ENCODE measurements at regions not wholly inside any gene's neighbourhood (a gene's known extent, or its start where the extent isn't known, plus 50 kb on each side); places are given as distances from the start of the nearest gene placed in this dataset.
"Not testable (repeated sequence)": the region's sequence is repeated elsewhere in the genome, so short reads cannot be mapped to it uniquely, and the experiment has no call there.

DNA sequence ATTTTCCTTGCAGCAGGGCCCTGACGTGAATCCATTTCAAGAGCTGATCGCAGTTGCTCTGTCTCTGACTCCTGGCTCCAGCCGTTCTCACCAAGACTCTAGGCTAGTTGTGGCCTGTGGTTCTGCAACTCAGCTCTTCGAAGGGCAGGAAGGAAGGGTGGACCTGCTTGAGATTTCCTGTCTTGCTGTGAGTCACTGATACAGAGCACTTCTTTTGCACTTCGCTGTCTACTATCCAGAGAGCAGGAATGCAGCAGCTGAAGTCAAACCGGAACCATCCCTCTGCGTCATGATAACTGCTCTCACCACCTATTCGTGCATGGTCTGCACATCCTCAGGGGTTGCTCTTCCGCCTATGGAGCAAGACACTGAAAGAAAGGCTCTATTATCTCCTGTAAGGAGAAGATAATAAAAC, 59.7 kb downstream of the RAP2B start:
- Mint-ChIP-seq H3K4me3 (ENCODE audit: unreplicated experiment) (no peak overlapping the region), H3K4me1 (ENCODE audit: low read depth, unreplicated experiment) (no peaks in the 10 kb centered on the region), H3K36me3 (ENCODE audit: unreplicated experiment) (no peaks in the 10 kb centered on the region), H3K27me3 (ENCODE audit: unreplicated experiment) (no peaks in the 10 kb centered on the region), H3K9me3 (ENCODE audit: unreplicated experiment) (no peaks in the 10 kb centered on the region), H3K27ac (ENCODE audit: unreplicated experiment) (no peak overlapping the region)
- DNase-seq = no peak
- TF ChIP-seq, protein P1, sequence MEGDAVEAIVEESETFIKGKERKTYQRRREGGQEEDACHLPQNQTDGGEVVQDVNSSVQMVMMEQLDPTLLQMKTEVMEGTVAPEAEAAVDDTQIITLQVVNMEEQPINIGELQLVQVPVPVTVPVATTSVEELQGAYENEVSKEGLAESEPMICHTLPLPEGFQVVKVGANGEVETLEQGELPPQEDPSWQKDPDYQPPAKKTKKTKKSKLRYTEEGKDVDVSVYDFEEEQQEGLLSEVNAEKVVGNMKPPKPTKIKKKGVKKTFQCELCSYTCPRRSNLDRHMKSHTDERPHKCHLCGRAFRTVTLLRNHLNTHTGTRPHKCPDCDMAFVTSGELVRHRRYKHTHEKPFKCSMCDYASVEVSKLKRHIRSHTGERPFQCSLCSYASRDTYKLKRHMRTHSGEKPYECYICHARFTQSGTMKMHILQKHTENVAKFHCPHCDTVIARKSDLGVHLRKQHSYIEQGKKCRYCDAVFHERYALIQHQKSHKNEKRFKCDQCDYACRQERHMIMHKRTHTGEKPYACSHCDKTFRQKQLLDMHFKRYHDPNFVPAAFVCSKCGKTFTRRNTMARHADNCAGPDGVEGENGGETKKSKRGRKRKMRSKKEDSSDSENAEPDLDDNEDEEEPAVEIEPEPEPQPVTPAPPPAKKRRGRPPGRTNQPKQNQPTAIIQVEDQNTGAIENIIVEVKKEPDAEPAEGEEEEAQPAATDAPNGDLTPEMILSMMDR (IDR thresholded peaks at IDR 0.05; ENCODE audit: partially characterized antibody, unreplicated experiment) = no peak

DNA sequence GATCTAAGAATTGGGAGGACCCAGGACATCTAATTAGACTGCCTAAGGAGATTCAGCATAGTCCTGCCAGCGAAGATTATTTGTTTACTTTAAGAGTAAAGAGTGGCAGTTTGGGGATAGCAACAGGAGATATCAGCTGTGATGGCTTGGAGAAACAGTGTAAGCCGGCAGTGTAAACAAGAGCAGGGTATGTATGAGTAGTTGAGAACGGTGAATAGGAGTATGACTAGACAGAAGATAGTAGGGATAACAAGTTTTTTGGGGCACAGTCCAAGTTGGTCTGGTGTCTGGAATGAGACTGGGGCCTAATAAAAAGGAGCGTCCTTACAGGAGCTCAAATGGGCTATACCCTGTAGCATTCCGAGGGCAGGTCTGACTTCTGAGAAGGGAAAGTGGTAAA, 64.9 kb downstream of the RAP2B start:
- not testable (repeated sequence) for H3K36me3 Mint-ChIP-seq (ENCODE audit: unreplicated experiment); DNase-seq; H3K9me3 Mint-ChIP-seq (ENCODE audit: unreplicated experiment); H3K27me3 Mint-ChIP-seq (ENCODE audit: unreplicated experiment); H3K27ac Mint-ChIP-seq (ENCODE audit: unreplicated experiment); H3K4me1 Mint-ChIP-seq (ENCODE audit: low read depth, unreplicated experiment); H3K4me3 Mint-ChIP-seq (ENCODE audit: unreplicated experiment)

DNA sequence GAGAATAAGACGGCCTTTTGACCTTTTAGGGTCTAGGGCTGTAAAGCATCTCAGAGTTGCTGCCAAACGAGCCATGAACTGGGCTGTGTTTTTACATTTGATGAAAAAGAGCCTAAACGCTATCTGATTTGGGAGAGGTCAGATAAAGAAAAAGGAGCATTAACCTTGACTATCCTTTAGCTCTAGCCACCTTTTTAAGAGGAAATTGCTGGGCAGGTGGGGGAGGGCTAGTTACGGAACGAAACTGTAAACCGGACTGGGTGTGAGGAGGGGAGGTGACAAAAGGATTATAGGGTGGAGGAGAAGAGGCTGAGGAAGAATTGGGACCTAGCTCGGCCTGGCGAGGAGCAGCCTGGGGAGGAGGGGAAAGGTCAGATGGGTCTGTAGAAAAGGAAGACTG, 68.4 kb downstream of the RAP2B start:
- H3K36me3 Mint-ChIP-seq (ENCODE audit: unreplicated experiment); H3K4me1 Mint-ChIP-seq (ENCODE audit: low read depth, unreplicated experiment); H3K9me3 Mint-ChIP-seq (ENCODE audit: unreplicated experiment); H3K27ac Mint-ChIP-seq (ENCODE audit: unreplicated experiment); H3K27me3 Mint-ChIP-seq (ENCODE audit: unreplicated experiment); DNase-seq; H3K4me3 Mint-ChIP-seq (ENCODE audit: unreplicated experiment): not testable (repeated sequence)

DNA sequence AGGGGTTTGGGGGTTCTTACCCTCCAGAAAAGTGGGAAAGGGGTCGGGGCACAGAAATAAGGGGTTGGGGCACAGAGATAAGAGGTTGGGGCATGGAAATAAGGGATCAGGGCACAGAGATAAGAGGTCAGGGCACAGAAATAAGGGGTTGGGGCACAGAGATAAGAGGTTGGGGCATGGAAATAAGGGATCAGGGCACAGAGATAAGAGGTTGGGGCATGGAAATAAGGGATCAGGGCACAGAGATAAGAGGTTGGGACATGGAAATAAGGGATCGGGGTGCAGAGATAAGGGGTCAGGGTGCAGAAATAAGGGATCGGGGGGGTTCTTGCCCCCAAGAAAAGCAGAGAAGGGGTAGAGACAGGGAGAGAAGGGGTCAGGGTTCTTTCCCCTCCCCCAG, 69.2 kb downstream of the RAP2B start:
- not testable (repeated sequence) for H3K36me3 Mint-ChIP-seq (ENCODE audit: unreplicated experiment); DNase-seq; H3K4me1 Mint-ChIP-seq (ENCODE audit: low read depth, unreplicated experiment); H3K9me3 Mint-ChIP-seq (ENCODE audit: unreplicated experiment); H3K27ac Mint-ChIP-seq (ENCODE audit: unreplicated experiment); H3K4me3 Mint-ChIP-seq (ENCODE audit: unreplicated experiment); H3K27me3 Mint-ChIP-seq (ENCODE audit: unreplicated experiment)

DNA sequence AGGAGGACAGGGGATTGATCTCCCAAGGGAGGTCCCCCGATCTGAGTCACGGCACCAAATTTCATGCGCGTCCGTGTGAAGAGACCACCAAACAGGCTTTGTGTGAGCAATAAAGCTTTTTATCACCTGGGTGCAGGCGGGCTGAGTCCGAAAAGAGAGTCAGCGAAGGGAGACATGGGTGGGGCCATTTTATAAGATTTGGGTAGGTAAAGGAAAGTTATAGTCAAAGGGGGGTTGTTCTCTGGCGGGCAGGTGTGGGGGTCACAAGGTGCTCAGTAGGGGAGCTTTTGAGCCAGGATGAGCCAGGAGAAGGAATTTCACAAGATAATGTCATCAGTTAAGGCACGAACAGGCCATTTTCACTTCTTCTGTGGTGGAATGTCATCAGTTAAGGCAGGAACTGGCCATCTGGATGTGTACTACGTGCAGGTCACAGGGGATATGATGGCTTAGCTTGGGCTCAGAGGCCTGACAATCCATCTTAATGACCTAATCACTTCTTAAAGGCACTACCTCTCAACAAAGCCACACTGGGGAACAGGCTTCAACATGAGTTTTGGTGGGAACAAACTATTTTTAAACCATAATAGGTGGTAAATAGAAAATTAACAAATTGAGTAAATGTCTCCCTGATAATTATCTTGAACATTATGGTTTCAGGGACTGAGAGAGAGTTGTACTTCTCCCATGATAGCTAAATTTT, 70.2 kb downstream of the RAP2B start:
- H3K9me3 Mint-ChIP-seq (ENCODE audit: unreplicated experiment); DNase-seq; H3K27ac Mint-ChIP-seq (ENCODE audit: unreplicated experiment); H3K27me3 Mint-ChIP-seq (ENCODE audit: unreplicated experiment); H3K36me3 Mint-ChIP-seq (ENCODE audit: unreplicated experiment); H3K4me3 Mint-ChIP-seq (ENCODE audit: unreplicated experiment); H3K4me1 Mint-ChIP-seq (ENCODE audit: low read depth, unreplicated experiment): not testable (repeated sequence)

DNA sequence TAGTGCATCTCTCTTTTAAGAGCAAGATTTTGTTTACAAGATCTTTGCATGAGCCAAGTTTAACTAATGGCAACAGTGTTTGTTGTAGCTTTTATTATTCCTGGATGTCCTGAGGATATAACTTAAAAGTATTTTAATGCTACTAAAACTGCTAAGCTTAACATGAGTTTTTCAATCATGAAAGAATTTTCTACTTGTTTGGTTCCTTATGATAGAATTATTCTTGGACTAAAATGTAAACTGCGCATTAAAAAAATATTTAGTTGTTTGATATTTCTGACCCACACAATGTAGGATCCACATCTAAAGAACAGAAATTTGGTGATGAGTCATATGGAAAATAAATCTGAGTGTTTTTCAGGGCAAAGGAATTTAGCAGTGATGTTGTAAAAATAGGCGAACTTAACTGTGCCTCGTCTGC, 70.8 kb downstream of the RAP2B start:
- Mint-ChIP-seq H3K27me3 (ENCODE audit: unreplicated experiment) (no peaks in the 10 kb centered on the region), H3K27ac (ENCODE audit: unreplicated experiment) (no peak overlapping the region), H3K4me3 (ENCODE audit: unreplicated experiment) (no peak overlapping the region), H3K4me1 (ENCODE audit: low read depth, unreplicated experiment) (no peaks in the 10 kb centered on the region), H3K36me3 (ENCODE audit: unreplicated experiment) (no peaks in the 10 kb centered on the region), H3K9me3 (ENCODE audit: unreplicated experiment) (no peaks in the 10 kb centered on the region)
- DNase-seq = no peak
- TF ChIP-seq, protein P1 (IDR thresholded peaks at IDR 0.05; ENCODE audit: partially characterized antibody, unreplicated experiment) = no peak

DNA sequence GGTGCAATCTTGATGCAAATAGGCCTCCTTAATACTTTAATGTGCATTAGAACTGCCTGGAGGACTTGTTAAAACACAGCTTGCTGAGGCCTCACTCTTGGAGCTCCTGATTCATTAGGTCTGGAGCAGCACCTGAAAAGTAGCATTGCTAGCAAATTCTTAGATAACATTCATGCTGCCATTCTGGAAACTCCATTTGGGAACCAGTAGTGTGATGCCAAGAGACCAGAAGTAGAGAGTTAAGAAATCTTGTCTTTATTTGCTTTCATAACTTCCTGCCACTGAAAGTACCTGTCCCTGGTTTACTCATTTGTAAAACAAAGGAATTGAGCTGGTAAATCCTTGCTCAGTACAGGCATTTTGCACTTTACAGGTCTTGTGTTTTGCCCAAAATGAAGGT, 72.0 kb downstream of the RAP2B start:
- TF ChIP-seq, protein P1 (IDR thresholded peaks at IDR 0.05; ENCODE audit: partially characterized antibody, unreplicated experiment) = no peak
- Mint-ChIP-seq H3K4me3 (ENCODE audit: unreplicated experiment) (no peak overlapping the region), H3K36me3 (ENCODE audit: unreplicated experiment) (no peaks in the 10 kb centered on the region), H3K27me3 (ENCODE audit: unreplicated experiment) (no peaks in the 10 kb centered on the region), H3K4me1 (ENCODE audit: low read depth, unreplicated experiment) (no peaks in the 10 kb centered on the region), H3K27ac (ENCODE audit: unreplicated experiment) (no peak overlapping the region), H3K9me3 (ENCODE audit: unreplicated experiment) (no peaks in the 10 kb centered on the region)
- no peak for DNase-seq
